ENCODE measurements at regions not wholly inside any gene's neighbourhood (a gene's known extent, or its start where the extent isn't known, plus 50 kb on each side); places are given as distances from the start of the nearest gene placed in this dataset.

DNA sequence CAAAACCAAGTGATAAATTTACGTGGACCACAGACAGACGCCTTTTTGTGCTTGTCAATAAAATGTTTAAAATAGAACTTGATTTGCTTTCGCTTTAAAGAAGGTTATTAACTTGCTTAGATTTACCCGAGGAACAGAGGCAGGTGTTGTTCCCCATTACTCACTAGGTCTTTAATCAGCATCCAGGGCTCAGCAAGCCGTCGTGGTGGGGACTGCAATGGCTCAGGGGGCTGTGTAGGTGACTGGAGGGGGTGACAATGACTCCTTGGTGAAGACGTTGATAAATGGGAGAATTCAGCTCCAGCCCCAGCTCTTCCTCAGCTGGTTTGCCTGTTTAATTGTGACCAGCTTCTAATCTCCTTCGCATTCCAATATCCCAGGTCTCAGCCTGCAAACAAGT, 231.4 kb downstream of the TMEM114 start:
- Histone ChIP-seq H3K27me3 (no peaks in the 10 kb centered on the region), H3K27ac (no peak overlapping the region), H3K9me3 (no peaks in the 10 kb centered on the region), H3K36me3 (no peaks in the 10 kb centered on the region), H3K4me1 (no peaks in the 10 kb centered on the region), H3K4me3 (no peak overlapping the region)
- TF ChIP-seq, protein P1, sequence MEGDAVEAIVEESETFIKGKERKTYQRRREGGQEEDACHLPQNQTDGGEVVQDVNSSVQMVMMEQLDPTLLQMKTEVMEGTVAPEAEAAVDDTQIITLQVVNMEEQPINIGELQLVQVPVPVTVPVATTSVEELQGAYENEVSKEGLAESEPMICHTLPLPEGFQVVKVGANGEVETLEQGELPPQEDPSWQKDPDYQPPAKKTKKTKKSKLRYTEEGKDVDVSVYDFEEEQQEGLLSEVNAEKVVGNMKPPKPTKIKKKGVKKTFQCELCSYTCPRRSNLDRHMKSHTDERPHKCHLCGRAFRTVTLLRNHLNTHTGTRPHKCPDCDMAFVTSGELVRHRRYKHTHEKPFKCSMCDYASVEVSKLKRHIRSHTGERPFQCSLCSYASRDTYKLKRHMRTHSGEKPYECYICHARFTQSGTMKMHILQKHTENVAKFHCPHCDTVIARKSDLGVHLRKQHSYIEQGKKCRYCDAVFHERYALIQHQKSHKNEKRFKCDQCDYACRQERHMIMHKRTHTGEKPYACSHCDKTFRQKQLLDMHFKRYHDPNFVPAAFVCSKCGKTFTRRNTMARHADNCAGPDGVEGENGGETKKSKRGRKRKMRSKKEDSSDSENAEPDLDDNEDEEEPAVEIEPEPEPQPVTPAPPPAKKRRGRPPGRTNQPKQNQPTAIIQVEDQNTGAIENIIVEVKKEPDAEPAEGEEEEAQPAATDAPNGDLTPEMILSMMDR (IDR thresholded peaks at IDR 0.05), result no peak
- ATAC-seq (no peak), DNase-seq (no peak)
- intact Hi-C loops (cut with DNase I), result no loop called here

GRCh38 chr16:8355675-8356074, 234.6 kb downstream of the TMEM114 start:
- ATAC-seq, result no peak
- Histone ChIP-seq H3K9me3 (no peaks in the 10 kb centered on the region), H3K27ac (no peak overlapping the region), H3K27me3 (no peaks in the 10 kb centered on the region), H3K36me3 (no peaks in the 10 kb centered on the region), H3K4me1 (no peaks in the 10 kb centered on the region), H3K4me3 (no peak overlapping the region)
- no peak for DNase-seq
- intact Hi-C loops (cut with DNase I), result no loop called here
- TF ChIP-seq, protein P1 (IDR thresholded peaks at IDR 0.05), result no peak

DNA sequence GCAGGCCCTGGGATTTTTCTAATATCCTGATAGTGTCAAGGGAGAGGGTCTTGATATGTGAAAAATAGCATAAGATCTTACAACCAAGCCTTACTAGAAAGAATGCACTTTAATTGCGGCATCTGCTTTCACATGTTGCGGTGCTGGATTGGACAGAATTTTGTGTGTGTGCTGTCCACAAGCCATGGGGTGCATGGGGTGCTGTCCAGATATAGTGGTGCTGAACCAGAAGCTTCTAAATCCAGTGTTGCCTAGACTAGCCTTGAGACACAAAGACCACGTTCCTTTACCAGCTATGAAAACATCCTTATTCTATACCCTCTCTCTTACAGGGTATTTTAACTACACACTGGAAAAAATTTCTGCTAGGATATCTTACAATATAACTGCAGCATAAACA, 244.0 kb downstream of the TMEM114 start:
- Histone ChIP-seq H3K4me3 (no peak overlapping the region), H3K4me1 (no peaks in the 10 kb centered on the region), H3K27ac (no peak overlapping the region), H3K27me3 (no peaks in the 10 kb centered on the region), H3K9me3 (no peaks in the 10 kb centered on the region), H3K36me3 (no peaks in the 10 kb centered on the region)
- TF ChIP-seq, protein P1 (IDR thresholded peaks at IDR 0.05), result no peak
- ATAC-seq (no peak), DNase-seq (no peak)
- intact Hi-C loops (cut with DNase I), result no loop called here

GRCh38 chr16:8342276-8342675, 248.0 kb downstream of the TMEM114 start:
- Histone ChIP-seq H3K27me3 (no peaks in the 10 kb centered on the region), H3K36me3 (no peaks in the 10 kb centered on the region), H3K4me3 (no peak overlapping the region), H3K9me3 (no peaks in the 10 kb centered on the region), H3K4me1 (no peaks in the 10 kb centered on the region), H3K27ac (no peak overlapping the region)
- intact Hi-C loops (cut with DNase I), result no loop called here
- TF ChIP-seq, protein P1 (IDR thresholded peaks at IDR 0.05), result no peak
- ATAC-seq, result no peak
- DNase-seq, result no peak

DNA sequence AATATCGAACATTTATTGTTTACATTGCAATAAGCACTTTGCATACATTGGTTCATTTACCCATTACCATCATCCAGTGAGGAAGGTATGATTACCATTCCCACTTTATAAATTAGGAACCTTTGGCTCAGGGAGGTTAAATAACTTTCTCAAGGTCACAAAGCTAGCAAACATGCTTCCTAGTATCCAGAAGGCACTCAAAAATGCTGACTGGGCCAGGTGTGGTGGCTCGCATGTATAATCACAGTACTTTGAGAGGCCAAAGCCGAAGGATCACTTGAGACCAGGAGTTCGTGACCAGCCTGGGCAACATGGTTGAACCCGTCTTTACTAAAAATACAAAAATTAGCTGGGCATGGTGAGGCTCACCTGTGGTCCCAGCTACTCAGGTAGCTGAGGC, 259.6 kb downstream of the TMEM114 start:
- Histone ChIP-seq H3K27ac (no peak overlapping the region), H3K36me3 (no peaks in the 10 kb centered on the region), H3K4me1 (no peaks in the 10 kb centered on the region), H3K27me3 (no peaks in the 10 kb centered on the region), H3K4me3 (no peak overlapping the region), H3K9me3 (no peaks in the 10 kb centered on the region)
- TF ChIP-seq, protein P1 (IDR thresholded peaks at IDR 0.05), result no peak
- no peak for ATAC-seq
- no peak for DNase-seq
- intact Hi-C loops (cut with DNase I), result no loop called here

GRCh38 chr16:8326232-8326631, 264.1 kb downstream of the TMEM114 start:
- Histone ChIP-seq H3K27ac (no peak overlapping the region), H3K27me3 (no peaks in the 10 kb centered on the region), H3K36me3 (no peaks in the 10 kb centered on the region), H3K4me1 (no peaks in the 10 kb centered on the region), H3K9me3 (no peaks in the 10 kb centered on the region), H3K4me3 (no peak overlapping the region)
- TF ChIP-seq, protein P1 (IDR thresholded peaks at IDR 0.05), result no peak
- no peak for DNase-seq
- intact Hi-C loops (cut with DNase I), result no loop called here
- ATAC-seq, result no peak

Measured in upper lobe of right lung (tissue), 1 donor.